ENCODE measurements at regions not wholly inside any gene's neighbourhood (a gene's known extent, or its start where the extent isn't known, plus 50 kb on each side); places are given as distances from the start of the nearest gene placed in this dataset.

GRCh38 chr14:106222311-106222710, 695.9 kb downstream of the TMEM121 start:
- TF ChIP-seq CTCF (conservative IDR thresholded peaks at IDR 0.05 in 1 of 2, IDR thresholded peaks at IDR 0.05 in 1 of 2; ENCODE audit: low read depth in 1 of 2, low read length in 2 of 2) (no peak), EZH2 (IDR thresholded peaks at IDR 0.05; ENCODE audit: low read length, missing control alignments) (no peak)
